Muscle layer of colon (tissue), 2 donors: ENCODE measurements at regions not wholly inside any gene's neighbourhood (a gene's known extent, or its start where the extent isn't known, plus 50 kb on each side); places are given as distances from the start of the nearest gene placed in this dataset.

ENCODE experiments used
- H3K27ac ChIP-seq: one replicate; pipeline ENCODE4 v1.7.0; 2013; ENCODE audit warnings: low read depth, mild to moderate bottlenecking, low read length, moderate library complexity
- H3K27me3 ChIP-seq, 2 donors: one replicate each; pipeline ENCODE4 v1.7.0; 2013; ENCODE audit warnings: low read length in 2 of 2, mild to moderate bottlenecking in 2 of 2; ENCODE audit not compliant: insufficient read depth in 2 of 2, control insufficient read depth in 1 of 2
- H3K36me3 ChIP-seq: one replicate; pipeline ENCODE4 v1.7.0; 2013; ENCODE audit warnings: mild to moderate bottlenecking, low read length; ENCODE audit not compliant: insufficient read depth
- H3K4me1 ChIP-seq: one replicate; pipeline ENCODE4 v1.7.0; 2013; ENCODE audit warnings: mild to moderate bottlenecking, low read length; ENCODE audit not compliant: insufficient read depth
- H3K4me3 ChIP-seq, 2 donors: one replicate each; pipeline ENCODE4 v1.7.0; 2013; ENCODE audit warnings: low read length in 2 of 2, low read depth in 1 of 2, mild to moderate bottlenecking in 1 of 2, moderate library complexity in 1 of 2
- H3K9ac ChIP-seq: one replicate; pipeline ENCODE4 v1.7.0; 2013; ENCODE audit warnings: low read length
- H3K9me3 ChIP-seq: one replicate; pipeline ENCODE4 v1.7.0; 2013; ENCODE audit warnings: mild to moderate bottlenecking, low read length
- donor health status: abdominal sarcoma.
- donor health status: Adenocarcinoma of cecum.

DNA sequence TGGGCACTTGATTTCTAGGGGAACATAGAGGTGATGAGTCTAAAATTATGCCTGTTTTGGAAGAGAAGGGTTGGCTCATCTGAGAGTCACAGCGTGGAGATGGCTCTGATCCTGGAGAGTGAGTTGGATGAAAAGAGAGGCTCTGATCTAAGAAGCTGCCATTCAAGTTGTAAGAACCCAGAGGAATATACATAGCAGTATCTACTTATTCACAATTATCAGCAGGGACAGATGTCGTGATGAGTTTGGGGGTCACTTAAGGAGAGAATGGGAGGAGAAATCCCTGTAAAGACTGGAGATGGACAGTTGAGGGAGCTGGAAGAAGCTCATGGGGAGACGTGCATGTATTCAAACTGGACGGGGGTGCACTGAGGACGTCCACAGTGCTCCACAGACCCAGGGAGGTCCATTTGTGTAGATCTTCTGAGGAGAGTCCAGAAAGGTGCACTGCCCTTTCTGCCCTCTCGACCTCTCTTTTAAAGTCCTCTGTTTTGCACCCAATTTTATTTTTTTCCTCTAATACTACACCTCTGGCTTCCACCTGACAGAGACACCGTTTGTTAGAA, 124.7 kb upstream of the SSTR4 start:
- H3K4me3 ChIP-seq, result no peak overlapping the region
- no peak overlapping the region for H3K9ac ChIP-seq
- no peaks in the 10 kb centered on the region for H3K4me1 ChIP-seq
- H3K9me3 ChIP-seq, result no peaks in the 10 kb centered on the region
- no peak overlapping the region for H3K27ac ChIP-seq
- H3K27me3 ChIP-seq, result peaks cover 0 to 4% of the 10 kb centered on the region in 2 donors
- no peaks in the 10 kb centered on the region for H3K36me3 ChIP-seq

DNA sequence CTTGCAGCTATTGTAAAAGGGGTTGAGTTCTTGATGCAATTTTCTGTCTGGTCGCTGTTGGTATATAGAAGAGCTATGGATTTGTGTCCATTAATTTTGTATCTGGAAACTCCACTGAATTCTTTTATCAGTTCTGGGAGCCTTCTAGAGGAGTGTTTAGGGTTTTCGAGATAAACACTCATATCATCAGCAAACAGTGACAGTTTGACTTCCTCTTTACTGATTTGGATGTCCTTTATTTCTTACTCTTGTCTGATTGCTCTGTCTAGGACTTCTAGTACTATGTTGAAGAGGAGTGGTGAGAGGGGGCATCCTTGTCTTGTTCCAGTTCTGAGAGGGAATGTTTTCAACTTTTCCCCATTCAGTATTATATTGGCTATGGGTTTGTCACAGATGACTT, 120.8 kb upstream of the SSTR4 start:
- H3K9me3 ChIP-seq, result no peaks in the 10 kb centered on the region
- H3K9ac ChIP-seq, result no peak overlapping the region
- no peak overlapping the region for H3K4me3 ChIP-seq
- no peak overlapping the region for H3K27ac ChIP-seq
- no peaks in the 10 kb centered on the region for H3K27me3 ChIP-seq
- H3K36me3 ChIP-seq, result no peaks in the 10 kb centered on the region
- no peaks in the 10 kb centered on the region for H3K4me1 ChIP-seq

DNA sequence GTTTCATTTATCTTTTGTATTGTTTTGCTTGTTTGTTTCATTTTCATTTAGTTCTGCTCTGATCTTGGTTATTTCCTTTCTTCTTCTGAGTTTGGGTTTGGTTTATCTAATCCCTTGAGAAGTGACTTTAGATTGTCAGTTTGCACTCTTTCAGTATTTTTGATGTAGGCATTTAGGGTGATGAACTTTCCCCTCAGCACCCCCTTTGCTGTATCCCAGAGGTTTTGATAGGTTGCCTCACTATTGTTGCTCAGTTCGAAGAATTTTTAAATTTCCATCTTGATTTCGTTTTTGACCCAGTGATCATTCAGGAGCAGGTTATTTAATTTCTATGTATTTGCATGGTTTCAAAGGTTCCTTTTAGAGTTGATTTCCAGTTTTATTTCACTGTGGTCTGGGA, 119.6 kb upstream of the SSTR4 start:
- Histone ChIP-seq H3K27ac (no peak overlapping the region), H3K9ac (no peak overlapping the region), H3K9me3 (no peaks in the 10 kb centered on the region), H3K27me3 (no peaks in the 10 kb centered on the region), H3K4me3 (no peak overlapping the region), H3K4me1 (no peaks in the 10 kb centered on the region), H3K36me3 (no peaks in the 10 kb centered on the region)

DNA sequence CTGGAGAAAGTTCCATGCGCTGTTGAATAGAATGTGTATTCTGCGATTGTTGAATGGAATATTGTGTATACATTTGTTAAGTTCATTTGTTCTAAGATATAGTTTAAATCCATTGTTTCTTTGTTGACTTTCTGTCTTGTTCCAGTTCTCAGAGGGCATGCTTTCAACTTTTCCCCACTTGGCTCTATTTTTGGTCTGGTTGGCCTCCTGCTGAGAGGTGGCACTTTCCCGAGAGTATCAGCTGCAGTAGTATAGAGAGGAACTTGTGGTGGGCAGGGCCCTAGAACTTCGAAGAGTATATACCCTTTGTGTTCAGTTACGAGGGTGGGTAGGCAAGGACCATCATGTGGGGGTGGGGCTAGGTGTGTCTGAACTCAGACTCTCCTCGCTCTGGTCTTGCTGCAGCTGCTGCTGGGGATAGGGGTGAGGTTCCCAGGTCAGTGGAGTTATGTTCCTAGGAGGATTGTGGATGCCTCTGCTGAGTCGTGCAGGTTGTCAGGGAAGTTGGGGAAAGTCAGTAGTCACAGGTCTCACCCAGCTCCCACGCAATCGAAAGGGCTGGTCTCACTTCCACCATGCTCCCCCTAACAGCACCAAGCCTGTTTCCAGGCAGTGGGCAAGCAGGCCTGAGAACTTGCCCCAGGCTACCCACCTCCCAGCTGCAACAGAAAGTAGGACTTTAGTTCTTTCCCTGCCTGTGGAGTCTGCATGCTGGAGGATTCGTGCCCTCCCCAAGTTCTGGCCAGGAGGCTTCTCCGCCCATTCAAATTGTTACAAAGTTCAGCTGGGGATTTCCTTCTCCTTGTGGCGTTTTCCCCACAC, 118.9 kb upstream of the SSTR4 start:
- no peaks in the 10 kb centered on the region for H3K4me1 ChIP-seq
- no peak overlapping the region for H3K27ac ChIP-seq
- no peaks in the 10 kb centered on the region for H3K36me3 ChIP-seq
- H3K9ac ChIP-seq, result no peak overlapping the region
- H3K9me3 ChIP-seq, result no peaks in the 10 kb centered on the region
- H3K4me3 ChIP-seq, result no peak overlapping the region
- no peaks in the 10 kb centered on the region for H3K27me3 ChIP-seq

DNA sequence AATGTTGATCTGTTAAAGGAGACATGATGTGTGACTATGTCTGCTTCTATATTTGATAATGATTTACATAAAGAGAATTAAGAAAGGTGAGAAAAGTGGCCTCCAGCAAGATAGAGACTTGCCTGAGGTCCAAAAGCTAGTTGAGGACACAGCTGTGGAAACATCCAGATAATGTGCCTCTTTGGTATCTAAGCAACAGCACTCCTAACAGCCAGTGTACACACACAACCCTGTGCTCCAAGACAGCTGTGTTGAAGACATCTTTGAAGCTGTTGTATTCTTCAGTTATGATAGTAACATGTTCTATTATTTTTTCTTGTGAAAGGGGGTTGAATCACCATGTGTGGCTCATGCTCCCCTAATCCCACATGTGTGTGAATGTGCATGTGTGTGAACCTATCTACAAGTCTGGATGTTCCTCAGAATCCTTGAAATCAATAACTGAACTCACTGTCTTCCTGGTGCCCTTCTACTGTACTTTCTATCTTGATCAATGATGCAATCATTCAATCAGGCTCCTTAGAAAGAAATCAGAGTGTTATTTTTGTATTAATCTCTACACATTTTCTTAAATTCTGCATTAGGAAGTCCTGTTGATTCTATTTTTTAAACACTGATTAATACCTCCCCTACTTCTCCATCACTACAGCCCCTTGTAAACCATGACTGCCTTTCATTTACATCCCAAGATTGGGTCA, 116.7 kb upstream of the SSTR4 start:
- H3K27me3 ChIP-seq, result no peaks in the 10 kb centered on the region
- H3K4me3 ChIP-seq, result no peak overlapping the region
- no peaks in the 10 kb centered on the region for H3K9me3 ChIP-seq
- H3K36me3 ChIP-seq, result no peaks in the 10 kb centered on the region
- no peak overlapping the region for H3K9ac ChIP-seq
- H3K4me1 ChIP-seq, result no peaks in the 10 kb centered on the region
- H3K27ac ChIP-seq, result no peak overlapping the region

DNA sequence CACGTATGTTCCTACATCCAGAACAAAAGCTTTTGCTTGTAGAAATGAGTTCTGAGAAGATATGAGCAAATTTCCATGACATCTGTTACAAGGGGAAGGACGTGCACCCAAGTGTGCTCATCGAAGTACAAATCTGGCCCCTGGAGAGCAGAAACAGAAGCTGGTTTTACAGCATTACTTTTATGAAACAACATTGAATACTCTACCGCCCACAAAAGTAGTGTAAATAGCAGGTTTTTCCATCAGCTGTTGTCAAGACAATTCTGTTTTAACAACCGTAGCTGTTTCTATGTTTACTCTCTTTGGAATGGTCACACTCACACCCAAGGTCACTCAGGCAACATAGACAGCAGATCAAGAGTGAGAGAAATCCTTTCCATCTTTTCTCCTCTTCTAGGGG, 114.2 kb upstream of the SSTR4 start:
- no peak overlapping the region for H3K4me3 ChIP-seq
- no peaks in the 10 kb centered on the region for H3K27me3 ChIP-seq
- no peaks in the 10 kb centered on the region for H3K4me1 ChIP-seq
- no peaks in the 10 kb centered on the region for H3K9me3 ChIP-seq
- H3K36me3 ChIP-seq, result no peaks in the 10 kb centered on the region
- no peak overlapping the region for H3K27ac ChIP-seq
- H3K9ac ChIP-seq, result no peak overlapping the region

DNA sequence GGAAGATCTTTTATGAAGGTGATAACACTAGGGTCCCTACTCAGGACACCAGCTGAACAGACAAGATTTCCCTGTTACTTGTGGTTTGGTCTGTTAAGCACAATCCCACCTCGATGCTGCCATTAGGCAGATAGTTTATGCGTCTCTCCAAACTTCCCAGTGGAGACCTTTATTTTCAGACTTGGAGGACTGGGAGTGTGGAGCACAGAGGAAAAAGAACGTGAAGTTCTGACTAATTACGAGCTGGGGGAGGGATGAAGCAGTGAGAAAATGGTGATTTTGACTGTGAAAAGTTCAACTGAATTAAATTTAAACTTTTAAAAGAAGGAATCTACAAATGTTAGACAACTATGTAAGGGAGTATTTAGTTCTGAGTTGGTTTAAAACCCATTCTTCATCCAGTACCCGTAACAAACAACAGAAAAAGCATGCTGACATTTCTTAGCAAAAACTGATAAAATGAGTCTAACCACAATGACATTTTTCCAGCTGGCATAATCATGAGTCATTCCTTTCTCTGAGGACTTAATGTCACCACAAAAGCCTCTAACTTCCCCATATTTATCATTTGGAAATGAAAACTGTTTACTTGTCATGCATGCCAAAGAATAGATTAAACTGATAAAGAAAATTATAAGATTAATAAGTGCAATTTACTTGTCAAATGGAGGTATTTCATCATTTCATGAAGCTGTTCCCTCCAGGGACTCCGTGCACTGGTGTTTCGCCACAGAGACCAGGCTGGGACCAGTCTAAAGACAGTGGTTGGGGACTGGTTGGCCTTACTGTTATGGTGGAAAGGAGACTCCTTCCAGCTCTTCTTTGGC, 113.3 kb upstream of the SSTR4 start:
- no peaks in the 10 kb centered on the region for H3K9me3 ChIP-seq
- H3K36me3 ChIP-seq, result no peaks in the 10 kb centered on the region
- H3K27ac ChIP-seq, result no peak overlapping the region
- H3K27me3 ChIP-seq, result no peaks in the 10 kb centered on the region
- H3K4me1 ChIP-seq, result no peaks in the 10 kb centered on the region
- no peak overlapping the region for H3K9ac ChIP-seq
- H3K4me3 ChIP-seq, result no peak overlapping the region

DNA sequence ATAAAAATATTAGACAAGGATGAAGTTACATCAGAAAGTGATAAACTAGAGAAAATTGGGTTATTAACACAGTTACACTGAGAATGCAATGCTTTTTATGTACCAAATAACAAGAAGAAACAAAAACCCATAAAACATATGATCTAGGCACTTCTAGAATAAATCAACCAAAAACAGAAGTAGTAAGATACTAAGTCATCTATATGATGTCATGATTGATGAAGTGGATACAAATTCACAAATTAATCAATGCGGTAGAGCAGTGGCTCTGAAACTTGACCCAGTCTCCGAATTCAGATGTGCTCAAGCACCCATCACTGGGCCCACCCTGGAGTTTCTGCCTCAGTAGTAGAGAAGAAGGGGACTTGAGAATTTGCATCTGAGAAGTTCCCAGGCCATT, 112.1 kb upstream of the SSTR4 start:
- Histone ChIP-seq H3K27me3 (no peaks in the 10 kb centered on the region), H3K9ac (no peak overlapping the region), H3K27ac (no peak overlapping the region)

DNA sequence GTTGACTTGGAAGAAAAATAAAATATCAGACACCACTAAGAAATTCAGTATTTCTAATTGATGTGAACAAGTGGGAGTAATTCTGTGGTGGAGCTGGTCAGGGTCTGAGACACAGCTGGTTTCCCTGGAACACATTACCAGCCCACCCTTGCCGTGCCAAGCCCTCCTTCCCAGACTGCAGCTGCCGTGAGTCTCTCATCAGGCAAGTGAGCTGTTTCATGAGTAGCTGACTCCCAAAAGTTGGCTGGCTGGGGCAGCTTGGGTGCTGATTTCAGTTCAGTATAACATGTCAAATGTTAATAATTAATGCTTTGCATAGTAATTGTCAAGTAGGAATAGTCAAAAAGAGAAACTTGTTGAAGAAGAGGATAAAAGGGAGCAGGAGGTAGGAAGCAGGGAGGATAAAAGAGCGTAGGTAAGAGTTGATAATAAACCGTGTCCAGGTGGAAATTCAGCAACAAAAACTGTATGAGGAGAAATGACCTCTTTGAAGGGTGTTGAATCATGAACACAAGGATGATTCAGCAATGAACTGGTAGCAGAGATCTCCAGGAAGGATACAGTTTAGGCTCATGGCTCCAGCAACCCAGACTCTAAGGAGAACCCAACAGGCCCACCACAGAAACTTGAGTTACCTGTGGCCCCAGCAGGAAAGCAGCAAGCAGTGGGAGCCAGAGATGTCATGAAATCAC, 110.9 kb upstream of the SSTR4 start:
- no peaks in the 10 kb centered on the region for H3K4me1 ChIP-seq
- H3K4me3 ChIP-seq, result no peak overlapping the region
- no peak overlapping the region for H3K9ac ChIP-seq
- H3K27me3 ChIP-seq, result no peaks in the 10 kb centered on the region
- H3K9me3 ChIP-seq, result no peaks in the 10 kb centered on the region
- no peaks in the 10 kb centered on the region for H3K36me3 ChIP-seq
- no peak overlapping the region for H3K27ac ChIP-seq

More for the DNA sequence above, 112.1 kb upstream of the SSTR4 start:
- Histone ChIP-seq H3K4me3 (no peak overlapping the region), H3K36me3 (no peaks in the 10 kb centered on the region), H3K4me1 (no peaks in the 10 kb centered on the region), H3K9me3 (no peaks in the 10 kb centered on the region)

DNA sequence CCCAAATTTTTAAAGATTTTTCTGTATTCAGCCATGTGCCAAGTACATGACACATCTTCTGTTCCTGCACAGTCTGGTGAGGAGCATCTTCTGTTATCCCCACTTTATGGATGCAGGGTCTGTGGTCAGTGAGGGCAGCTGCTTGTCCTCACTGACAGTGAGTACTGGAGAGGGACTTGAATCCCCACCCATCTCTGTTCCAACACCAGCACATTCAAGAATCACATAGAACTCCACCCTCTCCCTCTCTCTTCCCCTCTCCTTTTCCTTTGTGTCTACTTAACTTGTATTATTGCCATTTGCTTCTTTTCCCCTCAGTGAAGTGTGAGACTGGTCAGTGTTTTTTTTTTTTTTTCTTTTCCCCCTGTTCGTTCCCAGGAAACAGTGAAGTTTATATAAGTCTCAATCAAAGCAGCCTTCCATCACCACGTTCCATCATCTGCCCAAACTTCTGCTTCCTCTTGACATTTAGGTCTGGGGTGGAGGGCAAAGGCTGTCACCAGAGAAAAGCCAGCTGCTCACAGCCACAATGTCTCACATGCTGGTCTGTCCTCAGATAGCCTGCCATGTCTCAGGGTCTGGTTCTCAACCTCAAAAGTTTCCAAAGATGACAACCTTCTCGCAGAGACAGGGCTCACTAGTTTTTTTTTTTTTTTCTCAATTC, 110.0 kb upstream of the SSTR4 start:
- H3K27ac ChIP-seq, result no peak overlapping the region
- H3K4me3 ChIP-seq, result no peak overlapping the region

More for the DNA sequence above, 110.0 kb upstream of the SSTR4 start:
- no peaks in the 10 kb centered on the region for H3K36me3 ChIP-seq
- no peaks in the 10 kb centered on the region for H3K4me1 ChIP-seq
- no peaks in the 10 kb centered on the region for H3K9me3 ChIP-seq
- no peak overlapping the region for H3K9ac ChIP-seq
- H3K27me3 ChIP-seq, result no peaks in the 10 kb centered on the region
